GM12891 (cell line): ENCODE measurements at regions not wholly inside any gene's neighbourhood (a gene's known extent, or its start where the extent isn't known, plus 50 kb on each side); places are given as distances from the start of the nearest gene placed in this dataset.

Source experiments
- DNase-seq: peaks from one replicate; pipeline ENCODE4 v3.0.0; 2011; ENCODE audit warnings: low spot score; ENCODE audit not compliant: insufficient read length
- FAIRE-seq: peaks from 2 replicates; lab custom pipeline; 2011; peaks lifted over from hg19 to GRCh38; lab: Jason Lieb, UNC
- PAX5 ChIP-seq: IDR thresholded peaks from 2 replicates; pipeline ENCODE4 v1.6.1; 2011; ENCODE audit warnings: low read length, moderate library complexity, mild to moderate bottlenecking; ENCODE audit not compliant: insufficient read depth, severe bottlenecking
- POLR2A ChIP-seq: IDR thresholded peaks from 2 replicates; pipeline ENCODE4 v1.6.1; 2011; ENCODE audit warnings: low read depth, low read length, control low read depth
- POLR2AphosphoS5 ChIP-seq: IDR thresholded peaks from 2 replicates; pipeline ENCODE4 v1.6.1; 2011; ENCODE audit warnings: low read depth, low read length, control low read depth
- POU2F2 ChIP-seq: IDR thresholded peaks from 2 replicates; pipeline ENCODE4 v1.6.1; 2011; ENCODE audit warnings: low read depth, mild to moderate bottlenecking, control low read depth, low read length, moderate library complexity
- SPI1 ChIP-seq: IDR thresholded peaks from 2 replicates; pipeline ENCODE4 v1.6.1; 2011; ENCODE audit warnings: low read depth, low read length, control low read depth
- TAF1 ChIP-seq: IDR thresholded peaks from 2 replicates; pipeline ENCODE4 v1.6.1; 2011; ENCODE audit warnings: low read depth, low read length, control low read depth

DNA sequence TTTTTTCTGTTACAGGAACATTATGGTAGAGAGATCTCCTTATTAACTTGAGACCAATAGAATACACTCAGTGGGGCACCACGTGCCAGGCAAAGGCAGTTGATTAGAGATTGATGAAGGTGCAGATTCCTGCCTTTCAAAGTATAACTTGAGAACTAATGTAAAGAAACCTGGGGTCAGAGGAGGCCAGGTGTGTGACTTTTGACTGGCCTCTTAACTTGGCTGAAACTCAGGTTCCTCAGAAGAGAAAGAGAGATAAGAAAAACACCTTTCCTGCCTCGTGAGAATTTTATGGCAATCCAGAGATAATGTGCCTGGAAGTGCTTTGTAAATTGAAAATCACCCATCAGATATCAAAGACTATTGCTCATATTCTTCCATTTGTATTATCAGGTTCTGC is 110.7 kb upstream of the GZMB start:
- no peak for DNase-seq
- TF ChIP-seq POLR2AphosphoS5 (no peak), POLR2A (no peak), TAF1 (no peak), POU2F2 (no peak), SPI1 (no peak), PAX5 (no peak)

GRCh38 chr14:24741871-24742270 is 107.9 kb upstream of the GZMB start:
- FAIRE-seq = no peak
- TF ChIP-seq POU2F2 (no peak), POLR2A (no peak), POLR2AphosphoS5 (no peak), SPI1 (no peak), TAF1 (no peak), PAX5 (no peak)
- no peak for DNase-seq

More for the DNA sequence above, 110.7 kb upstream of the GZMB start:
- FAIRE-seq = no peak

DNA sequence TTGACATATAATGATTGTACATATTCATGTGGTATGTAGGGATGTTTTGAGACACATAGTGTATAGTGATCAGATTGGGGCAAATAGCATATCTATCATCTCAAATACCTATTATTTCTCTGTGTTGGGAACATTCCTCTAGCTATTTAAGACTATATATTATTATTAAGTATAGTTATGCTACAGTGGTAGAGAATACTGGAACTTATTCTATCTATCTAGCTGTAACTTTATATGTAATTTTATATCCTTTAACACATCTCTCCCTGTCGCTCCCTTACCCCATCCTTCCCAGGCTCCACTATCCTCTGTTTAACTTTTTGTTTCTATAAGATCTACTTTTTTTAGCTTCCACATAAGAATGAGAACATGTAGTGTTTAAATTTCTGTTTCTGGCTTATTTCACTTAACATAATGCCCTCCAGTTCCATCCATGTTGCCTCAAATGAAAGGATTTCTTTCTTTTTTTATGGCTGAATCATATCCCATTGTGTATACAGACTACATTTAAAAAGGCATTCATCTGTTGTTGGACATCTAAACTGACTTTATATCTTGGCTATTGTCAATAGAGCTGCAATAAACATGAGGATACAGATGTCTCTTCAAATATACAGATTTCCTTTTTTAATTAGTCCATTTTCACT is 102.1 kb upstream of the GZMB start:
- TF ChIP-seq PAX5 (no peak), POLR2A (no peak)
- DNase-seq = no peak
- no peak for FAIRE-seq

- FAIRE-seq (no peak), DNase-seq (no peak)
- TF ChIP-seq PAX5 (no peak), SPI1 (no peak), POU2F2 (no peak), POLR2A (no peak), TAF1 (no peak), POLR2AphosphoS5 (no peak)
Measured at GRCh38 chr14:24734917-24735500, 101.0 kb upstream of the GZMB start.

DNA sequence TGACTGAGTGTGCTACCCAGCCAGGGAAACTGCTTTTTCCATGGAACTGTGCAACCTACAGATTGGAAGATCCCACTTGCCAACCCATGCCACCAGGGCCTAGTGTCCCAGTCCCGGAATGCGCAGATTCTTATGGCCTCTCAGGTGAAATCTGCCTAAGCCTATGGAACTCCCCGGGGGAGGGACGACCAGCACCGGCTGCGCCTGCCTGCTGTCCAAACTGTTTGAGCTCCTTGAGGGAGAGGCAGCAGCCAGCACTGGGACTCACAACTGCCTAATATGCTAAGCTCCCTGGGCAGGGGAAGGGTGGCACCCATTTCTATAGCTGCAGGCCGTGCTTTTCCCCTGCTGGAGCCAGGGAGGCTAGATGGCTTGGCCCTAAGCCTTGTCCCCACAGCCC is 92.5 kb upstream of the GZMB start:
- TF ChIP-seq PAX5 (no peak), TAF1 (no peak), POU2F2 (no peak), SPI1 (no peak), POLR2A (no peak), POLR2AphosphoS5 (no peak)
- DNase-seq (no peak), FAIRE-seq (no peak)

- no peak for TF ChIP-seq POU2F2
- TF ChIP-seq PAX5 = no peak
- TF ChIP-seq SPI1 = no peak
- TF ChIP-seq POLR2A = no peak
- no peak for TF ChIP-seq TAF1
- no peak for TF ChIP-seq POLR2AphosphoS5
- DNase-seq (no peak), FAIRE-seq (no peak)
Measured at GRCh38 chr14:24725311-24725710, 91.3 kb upstream of the GZMB start.

- DNase-seq (no peak), FAIRE-seq (no peak)
- TF ChIP-seq POLR2A = no peak
- no peak for TF ChIP-seq TAF1
Measured at GRCh38 chr14:24721775-24722174, 87.8 kb upstream of the GZMB start.

GRCh38 chr14:24715239-24715638 is 81.2 kb upstream of the GZMB start:
- no peak for DNase-seq
- TF ChIP-seq POLR2A (no peak), POU2F2 (no peak), PAX5 (no peak), SPI1 (no peak), POLR2AphosphoS5 (no peak), TAF1 (no peak)
- no peak for FAIRE-seq

- DNase-seq = no peak
- TF ChIP-seq POU2F2 (peak; percentile 83), POLR2A (no peak)
- peak; percentile 48 for FAIRE-seq
Measured at GRCh38 chr14:24713404-24713803, 79.4 kb upstream of the GZMB start.

DNA sequence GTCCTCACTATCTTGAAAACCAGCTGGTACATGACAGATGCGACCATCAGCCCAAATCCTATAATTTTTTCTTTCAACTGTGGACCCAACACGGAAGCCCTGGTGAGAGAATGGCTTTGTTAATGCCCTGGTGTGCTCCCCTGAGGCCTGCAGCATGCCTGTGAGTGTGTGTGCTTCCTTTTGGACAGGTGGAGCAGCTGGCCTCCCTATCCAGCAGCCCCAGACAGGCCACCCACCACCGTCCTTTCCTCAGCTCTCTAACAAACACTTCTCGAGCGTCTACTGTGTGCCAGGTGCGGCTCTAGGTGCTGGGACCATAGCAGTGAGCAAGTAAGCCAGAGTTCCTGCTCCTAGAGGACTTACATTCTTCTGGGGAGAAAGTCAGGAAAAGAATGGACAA is 78.9 kb upstream of the GZMB start:
- FAIRE-seq = no peak
- no peak for DNase-seq
- TF ChIP-seq POLR2A (no peak), POU2F2 (no peak), POLR2AphosphoS5 (no peak), PAX5 (no peak), TAF1 (no peak), SPI1 (no peak)
